Small intestine (tissue), 7 donors: ENCODE measurements at regions not wholly inside any gene's neighbourhood (a gene's known extent, or its start where the extent isn't known, plus 50 kb on each side); places are given as distances from the start of the nearest gene placed in this dataset.

Experiments used
- DNase-seq, 2 donors: peaks; one replicate each; pipeline versions ENCODE4 v3.0.0 to v3.0.0-alpha.2; 2013
- FAIRE-seq: peaks from 2 replicates; lab custom pipeline; 2012; peaks lifted over from hg19 to GRCh38; lab: Jason Lieb, UNC
- H3K27ac ChIP-seq, 3 donors: one replicate each; pipeline ENCODE4 v1.5.1; 2013; ENCODE audit warnings: low read length in 2 of 3, mild to moderate bottlenecking in 2 of 3, control low read depth in 1 of 3, inconsistent platforms in 1 of 3, low read depth in 1 of 3, moderate library complexity in 1 of 3
- H3K27me3 ChIP-seq, 3 donors: one replicate each; pipeline ENCODE4 v1.6.1; 2013; ENCODE audit warnings: low read length in 3 of 3, inconsistent platforms in 1 of 3; ENCODE audit not compliant: control insufficient read depth in 3 of 3, insufficient read depth in 3 of 3
- H3K36me3 ChIP-seq, 3 donors: one replicate each; pipeline ENCODE4 v1.6.1; 2013; ENCODE audit warnings: low read length in 3 of 3, inconsistent platforms in 1 of 3, low read depth in 1 of 3, mild to moderate bottlenecking in 1 of 3, moderate library complexity in 1 of 3; ENCODE audit not compliant: control insufficient read depth in 3 of 3, insufficient read depth in 2 of 3
- H3K4me1 ChIP-seq, 3 donors: one replicate each; pipeline ENCODE4 v1.6.1; 2013; ENCODE audit warnings: low read length in 2 of 3, inconsistent platforms in 1 of 3, low read depth in 1 of 3, mild to moderate bottlenecking in 1 of 3, moderate library complexity in 1 of 3; ENCODE audit not compliant: control insufficient read depth in 3 of 3, insufficient read depth in 2 of 3
- H3K4me3 ChIP-seq, 3 donors: one replicate each; pipeline ENCODE4 v1.5.1; 2013; ENCODE audit warnings: low read length in 3 of 3, control low read depth in 1 of 3, inconsistent platforms in 1 of 3, low read depth in 1 of 3, mild to moderate bottlenecking in 1 of 3, moderate library complexity in 1 of 3
- H3K9me3 ChIP-seq, 2 donors: one replicate each; pipeline ENCODE4 v1.6.1; 2013; ENCODE audit warnings: low read depth in 1 of 2, low read length in 1 of 2; ENCODE audit not compliant: control insufficient read depth in 2 of 2, insufficient read depth in 1 of 2
- WGBS, 3 donors: extraction: QIAGEN DNeasy Blood & Tissue Kit; methylation state at CpG; one replicate each; pipeline ENCODE4 v1.1.7; 2013; 5-methylcytosine and 5-hydroxymethylcytosine counted together
- donor health status: healthy with polysubstance abuse.
- donor health status: control.
- donor health status: control.
- donor health status: Bipolar disorder and iron deficiency.
- donor health status: healthy.

- H3K27me3 ChIP-seq, result no peaks in the 10 kb centered on the region
- H3K36me3 ChIP-seq, result no peaks in the 10 kb centered on the region
- peak overlapping the region in 1 of 3 donors; percentile 5 for H3K4me3 ChIP-seq
- H3K9me3 ChIP-seq, result no peaks in the 10 kb centered on the region
- DNase-seq (no peak), FAIRE-seq (no peak)
- no peak overlapping the region for H3K27ac ChIP-seq
- WGBS, 3 donors, result 47 to 58% (median 51%) methylated on average over 3 of the region's 3 CpGs
- H3K4me1 ChIP-seq, result peaks cover 0 to 3% (median 0%) of the 10 kb centered on the region in 3 donors
Measured at GRCh38 chr1:83735526-83735925, 263.4 kb downstream of the TTLL7 start.

DNA sequence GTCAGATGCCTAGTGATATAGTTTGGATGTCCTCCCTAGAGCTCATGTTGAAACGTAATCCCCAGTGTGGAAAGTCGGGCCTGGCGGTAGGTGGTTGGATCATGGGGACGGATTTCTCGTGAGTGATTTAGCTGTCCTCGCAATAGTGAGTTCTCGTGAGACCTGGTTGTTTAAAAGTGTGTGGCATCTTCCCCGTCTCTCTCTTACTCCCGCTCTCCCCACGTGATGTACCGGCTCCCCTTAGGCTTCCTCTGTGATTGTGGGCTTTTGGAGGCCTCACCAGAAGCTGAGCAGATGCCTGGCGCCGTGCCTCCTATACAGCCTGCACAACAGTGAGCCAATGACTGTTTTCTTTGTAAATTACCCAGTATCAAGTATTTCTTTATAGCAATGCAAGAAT, 264.5 kb downstream of the TTLL7 start:
- Histone ChIP-seq H3K27ac (no peak overlapping the region), H3K4me3 (no peak overlapping the region), H3K36me3 (no peaks in the 10 kb centered on the region), H3K4me1 (peaks cover 0 to 3% (median 0%) of the 10 kb centered on the region in 3 donors), H3K27me3 (no peaks in the 10 kb centered on the region), H3K9me3 (no peaks in the 10 kb centered on the region)
- DNase-seq, result no peak
- 85 to 92% (median 90%) methylated on average over 13 of the region's 13 CpGs for WGBS, 3 donors
- FAIRE-seq, result no peak

- H3K4me1 ChIP-seq, result no peaks in the 10 kb centered on the region
- WGBS, 3 donors, result 84 to 88% (median 88%) methylated on average over 5 of the region's 5 CpGs
- FAIRE-seq, result no peak
- no peak overlapping the region for H3K4me3 ChIP-seq
- DNase-seq, result no peak
- H3K27me3 ChIP-seq, result no peaks in the 10 kb centered on the region
- H3K36me3 ChIP-seq, result no peaks in the 10 kb centered on the region
- no peak overlapping the region for H3K27ac ChIP-seq
- H3K9me3 ChIP-seq, result no peaks in the 10 kb centered on the region
Measured at GRCh38 chr1:83725735-83726360, 273.1 kb downstream of the TTLL7 start.

DNA sequence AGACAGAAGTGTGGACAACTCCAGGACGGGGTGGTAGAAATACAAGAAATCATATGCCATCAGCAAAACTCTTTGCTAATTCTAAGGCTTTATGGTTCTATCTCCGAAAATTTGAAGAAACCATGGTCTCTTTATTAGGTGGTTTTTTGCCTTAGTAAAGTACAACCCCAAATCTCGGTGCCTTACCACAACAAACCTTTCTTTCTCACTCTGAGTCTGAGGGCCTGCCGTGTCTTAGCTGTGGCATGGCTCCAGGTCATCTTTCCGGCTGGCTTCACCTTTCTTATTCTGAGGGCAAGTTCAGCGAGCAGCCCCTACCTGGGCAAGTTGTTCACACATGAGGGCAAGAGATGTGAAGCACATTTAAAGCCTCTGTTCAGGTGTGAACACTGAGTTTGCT, 280.6 kb downstream of the TTLL7 start:
- Histone ChIP-seq H3K27me3 (no peaks in the 10 kb centered on the region), H3K4me1 (no peaks in the 10 kb centered on the region), H3K27ac (no peak overlapping the region), H3K4me3 (no peak overlapping the region), H3K36me3 (no peaks in the 10 kb centered on the region), H3K9me3 (no peaks in the 10 kb centered on the region)
- FAIRE-seq, result no peak
- DNase-seq, result no peak
- 81 to 85% (median 84%) methylated on average over 6 of the region's 6 CpGs for WGBS, 3 donors

DNA sequence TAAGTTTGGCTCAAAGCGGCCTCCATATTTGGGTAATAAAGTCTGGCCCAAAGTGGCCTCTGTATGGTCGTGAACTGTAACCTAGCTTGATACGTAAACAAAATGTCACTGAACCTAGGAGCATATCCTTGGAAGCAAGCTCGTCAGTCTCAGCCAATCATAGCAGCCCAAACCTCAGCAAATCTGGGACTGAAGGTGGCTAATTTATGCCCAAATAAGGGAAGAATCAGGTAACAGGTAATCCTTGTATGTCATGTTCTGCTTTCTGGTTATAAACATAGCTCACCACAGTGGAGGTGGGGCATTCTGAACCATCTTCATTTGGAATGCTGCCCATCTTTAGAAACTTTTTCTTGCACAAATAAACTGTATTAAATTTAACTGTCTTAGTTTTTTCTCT, 281.1 kb downstream of the TTLL7 start:
- H3K27me3 ChIP-seq, result no peaks in the 10 kb centered on the region
- H3K27ac ChIP-seq, result no peak overlapping the region
- FAIRE-seq, result no peak
- H3K36me3 ChIP-seq, result no peaks in the 10 kb centered on the region
- H3K9me3 ChIP-seq, result no peaks in the 10 kb centered on the region
- DNase-seq, result no peak
- no peak overlapping the region for H3K4me3 ChIP-seq
- no peaks in the 10 kb centered on the region for H3K4me1 ChIP-seq
- 83 to 87% (median 87%) methylated on average over 4 of the region's 4 CpGs for WGBS, 3 donors

- Histone ChIP-seq H3K27me3 (no peaks in the 10 kb centered on the region), H3K36me3 (no peaks in the 10 kb centered on the region), H3K4me3 (no peak overlapping the region), H3K9me3 (no peaks in the 10 kb centered on the region), H3K4me1 (no peaks in the 10 kb centered on the region), H3K27ac (no peak overlapping the region)
- no peak for FAIRE-seq
- DNase-seq, result no peak
- 72 to 76% (median 76%) methylated on average over 3 of the region's 3 CpGs for WGBS, 3 donors
Measured at GRCh38 chr1:83716641-83717040, 282.3 kb downstream of the TTLL7 start.

DNA sequence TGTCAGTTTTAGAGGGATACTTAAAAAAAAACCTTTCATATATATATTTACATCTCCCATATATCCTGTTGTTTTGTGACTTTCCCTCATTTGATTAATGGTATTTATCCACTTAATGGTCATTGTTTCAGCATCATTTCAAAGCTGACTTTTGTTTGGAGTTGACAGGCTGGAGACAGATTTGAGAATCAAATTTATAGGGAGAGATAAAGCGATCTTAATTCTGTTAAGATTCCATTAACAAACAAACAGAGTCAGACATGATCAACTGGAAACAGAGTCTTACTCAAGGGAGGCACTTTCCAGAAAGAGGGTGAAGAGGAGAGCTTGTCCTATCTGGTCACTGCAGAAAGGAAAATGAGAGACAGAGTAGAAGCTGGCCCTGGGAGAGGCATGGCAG, 283.4 kb downstream of the TTLL7 start:
- no peak overlapping the region for H3K4me3 ChIP-seq
- DNase-seq (no peak), FAIRE-seq (no peak)
- no peaks in the 10 kb centered on the region for H3K27me3 ChIP-seq
- H3K27ac ChIP-seq, result no peak overlapping the region
- H3K4me1 ChIP-seq, result no peaks in the 10 kb centered on the region
- H3K9me3 ChIP-seq, result no peaks in the 10 kb centered on the region
- 82 to 88% (median 86%) methylated on average over 1 of the region's 1 CpG for WGBS, 3 donors
- H3K36me3 ChIP-seq, result no peaks in the 10 kb centered on the region

- Histone ChIP-seq H3K36me3 (no peaks in the 10 kb centered on the region), H3K27me3 (no peaks in the 10 kb centered on the region), H3K4me1 (no peaks in the 10 kb centered on the region), H3K9me3 (no peaks in the 10 kb centered on the region), H3K27ac (no peak overlapping the region), H3K4me3 (no peak overlapping the region)
- DNase-seq, result no peak
- FAIRE-seq, result no peak
- WGBS, 3 donors, result 85 to 100% (median 94%) methylated on average over 1 of the region's 1 CpG
Measured at GRCh38 chr1:83709662-83710061, 289.3 kb downstream of the TTLL7 start.

- H3K9me3 ChIP-seq, result no peaks in the 10 kb centered on the region
- no peak overlapping the region for H3K27ac ChIP-seq
- no peaks in the 10 kb centered on the region for H3K36me3 ChIP-seq
- no peak for DNase-seq
- WGBS, 3 donors, result 70 to 77% (median 73%) methylated on average over 3 of the region's 3 CpGs
- H3K4me1 ChIP-seq, result no peaks in the 10 kb centered on the region
- FAIRE-seq, result no peak
- H3K4me3 ChIP-seq, result no peak overlapping the region
- no peaks in the 10 kb centered on the region for H3K27me3 ChIP-seq
Measured at GRCh38 chr1:83706354-83706938, 292.5 kb downstream of the TTLL7 start.
